Endothelial cell of umbilical vein (primary cell): ENCODE measurements at regions not wholly inside any gene's neighbourhood (a gene's known extent, or its start where the extent isn't known, plus 50 kb on each side); places are given as distances from the start of the nearest gene placed in this dataset.

ENCODE experiments used
- BruUV-seq: library from RNA; stranded (reverse); fragments of 400-500 nt; replicated peaks from 2 replicates; lab custom pipeline; 2021; lab: Mats Ljungman, UMichigan
- CTCF ChIA-PET: fragments of 300-600, 350-600 bp; sonication (Branson Sonifier 250); formaldehyde crosslinking; loops from one replicate; lab custom pipeline; 2021; ENCODE audit warnings: antibody characterized with exemption, inconsistent platforms; lab: Charles Lee
- POLR2A ChIA-PET: fragments of 300-600, 350-600 bp; sonication (Branson Sonifier 250); formaldehyde crosslinking; loops from one replicate; lab custom pipeline; 2021; ENCODE audit warnings: antibody characterized with exemption, inconsistent platforms; lab: Charles Lee
- DNase-seq: peaks from one replicate; pipeline ENCODE4 v3.0.0-alpha.2; 2011; ENCODE audit warnings: low read depth, low spot score
- FAIRE-seq: peaks from 2 replicates; lab custom pipeline; 2011; peaks lifted over from hg19 to GRCh38; lab: Jason Lieb, UNC
- H2AFZ ChIP-seq: 2 replicates; pipeline ENCODE4 v1.6.0; 2012; ENCODE audit warnings: low read depth, low read length, control low read depth, inconsistent platforms
- H3K27ac ChIP-seq: 2 replicates; pipeline ENCODE4 v1.5.1; 2011; ENCODE audit warnings: low read depth, mild to moderate bottlenecking, control low read depth, low read length, moderate library complexity; ENCODE audit not compliant: insufficient read depth
- H3K27me3 ChIP-seq, 2 experiments: 2 replicates each; pipeline versions ENCODE4 v1.6.0 to v1.6.1; 2011; ENCODE audit warnings: low read length in 2 of 2, mixed read lengths in 1 of 2; ENCODE audit not compliant: control insufficient read depth in 2 of 2, insufficient read depth in 2 of 2
- H3K36me3 ChIP-seq, 2 experiments: 2 replicates in 1 of 2; 3 replicates in 1 of 2; pipeline ENCODE4 v1.5.1; 2011; ENCODE audit warnings: low read length in 2 of 2, mild to moderate bottlenecking in 1 of 2, moderate library complexity in 1 of 2; ENCODE audit not compliant: control insufficient read depth in 2 of 2, insufficient read depth in 2 of 2; ENCODE audit errors: extremely low read depth in 1 of 2
- H3K4me1 ChIP-seq: 3 replicates; pipeline ENCODE4 v1.5.1; 2011; ENCODE audit warnings: mild to moderate bottlenecking, low read length; ENCODE audit not compliant: control insufficient read depth, insufficient read depth; ENCODE audit errors: extremely low read depth
- H3K4me2 ChIP-seq: 2 replicates; pipeline ENCODE4 v1.6.1; 2011; ENCODE audit warnings: low read length, control low read depth, mixed read lengths; ENCODE audit not compliant: insufficient read depth
- H3K4me3 ChIP-seq, 3 experiments: fragments of 200-600 bp in 1 of 3; sonication (generic), shearing (Covaris generic) in 1 of 3; replicated peaks in 1 of 3; 2 replicates each; pipeline ENCODE4 v1.5.1; 2011 to 2016; ENCODE audit warnings: control low read depth in 3 of 3, low read length in 3 of 3, mild to moderate bottlenecking in 2 of 3, inconsistent platforms in 1 of 3, low read depth in 1 of 3, moderate library complexity in 1 of 3; ENCODE audit not compliant: insufficient read depth in 1 of 3
- H3K79me2 ChIP-seq: 2 replicates; pipeline ENCODE4 v1.6.0; 2012; ENCODE audit warnings: low read length, inconsistent platforms; ENCODE audit not compliant: control insufficient read depth, insufficient read depth
- H3K9ac ChIP-seq: replicated peaks from 2 replicates; pipeline ENCODE3; 2011; ENCODE audit warnings: low read length, control low read depth; ENCODE audit not compliant: insufficient read depth; ENCODE audit errors: extremely low read depth
- H3K9me1 ChIP-seq: replicated peaks from 3 replicates; pipeline ENCODE4 v1.6.0; 2011; ENCODE audit warnings: mild to moderate bottlenecking, low read length; ENCODE audit not compliant: control insufficient read depth, insufficient read depth; ENCODE audit errors: extremely low read depth
- H3K9me3 ChIP-seq: replicated peaks from 2 replicates; pipeline ENCODE4 v1.5.1; 2012; ENCODE audit warnings: low read length, inconsistent platforms; ENCODE audit not compliant: control insufficient read depth, insufficient read depth
- H4K20me1 ChIP-seq: replicated peaks from 2 replicates; pipeline ENCODE3; 2011; ENCODE audit warnings: mild to moderate bottlenecking, low read length; ENCODE audit not compliant: control insufficient read depth, insufficient read depth; ENCODE audit errors: extremely low read depth
- CTCF ChIP-seq, 2 donors: IDR thresholded peaks; 1 replicate in 1 of 2; 2 replicates in 1 of 2; pipeline ENCODE4 v1.5.1; 2011; ENCODE audit warnings: low read length in 2 of 2, mild to moderate bottlenecking in 2 of 2, moderate library complexity in 2 of 2, control low read depth in 1 of 2, inconsistent platforms in 1 of 2, low read depth in 1 of 2; ENCODE audit not compliant: insufficient read depth in 1 of 2; ENCODE audit errors: extremely low read depth in 1 of 2
- EZH2 ChIP-seq: IDR thresholded peaks from 2 replicates; pipeline ENCODE4 v1.6.1; 2012; ENCODE audit warnings: borderline replicate concordance, low read depth, mild to moderate bottlenecking, moderate library complexity, low read length, inconsistent platforms; ENCODE audit not compliant: severe bottlenecking
- FOS ChIP-seq: IDR thresholded peaks from 2 replicates; pipeline ENCODE4 v1.6.1; 2011; ENCODE audit warnings: mild to moderate bottlenecking, low read length, moderate library complexity, borderline replicate concordance; ENCODE audit not compliant: insufficient read depth
- GATA2 ChIP-seq: IDR thresholded peaks from 2 replicates; pipeline ENCODE4 v1.7.0; 2011; ENCODE audit warnings: low read depth, mild to moderate bottlenecking, moderate library complexity, mixed read lengths, low read length; ENCODE audit not compliant: insufficient read length, insufficient read depth
- JUN ChIP-seq: IDR thresholded peaks from 2 replicates; pipeline ENCODE4 v1.6.1; 2011; ENCODE audit warnings: borderline replicate concordance, low read depth; ENCODE audit not compliant: insufficient read length, insufficient read depth
- MAX ChIP-seq: IDR thresholded peaks from 2 replicates; pipeline ENCODE4 v1.6.1; 2011; ENCODE audit not compliant: insufficient read depth, insufficient read length
- MYC ChIP-seq: IDR thresholded peaks from one replicate; pipeline ENCODE4 v1.6.1; 2011; ENCODE audit warnings: mild to moderate bottlenecking, low read depth, low read length
- POLR2A ChIP-seq: IDR thresholded peaks from 2 replicates; pipeline ENCODE4 v1.6.1; 2012; ENCODE audit warnings: low read depth, mild to moderate bottlenecking, control low read depth, low read length
- POLR2AphosphoS5 ChIP-seq: IDR thresholded peaks from 2 replicates; pipeline ENCODE4 v1.6.1; 2012; ENCODE audit warnings: low read depth, mild to moderate bottlenecking, control low read depth, low read length, moderate library complexity; ENCODE audit not compliant: insufficient read depth
- dilution Hi-C: fragments of 300-500 bp; cut with MboI; formaldehyde crosslinking; loops from one replicate; pipeline ENCODE4 v1.15.0; 2019; ENCODE audit warnings: low sequenced_read_pairs; ENCODE audit not compliant: extremely low pct_ligation_motif_present
- intact Hi-C: fragments of 100-400 bp; cut with micrococcal nuclease; formaldehyde crosslinking; loops from one replicate; pipeline ENCODE4 v1.10.0; 2022

- Histone ChIP-seq H3K4me3 (no peak overlapping the region), H4K20me1 (no peaks in the 10 kb centered on the region), H3K4me2 (no peak overlapping the region), H2AFZ (no peak overlapping the region), H3K9me3 (no peaks in the 10 kb centered on the region), H3K9ac (no peak overlapping the region), H3K4me1 (no peaks in the 10 kb centered on the region), H3K27ac (no peak overlapping the region), H3K79me2 (no peaks in the 10 kb centered on the region), H3K9me1 (no peaks in the 10 kb centered on the region), H3K36me3 (no peaks in the 10 kb centered on the region), H3K27me3 (peaks cover 7 to 9% of the 10 kb centered on the region in 2 experiments)
- TF ChIP-seq MAX, result no peak
- no peak for TF ChIP-seq MYC
- no peak for TF ChIP-seq FOS
- no peak for TF ChIP-seq JUN
- no peak for TF ChIP-seq CTCF (IDR thresholded peaks at IDR 0.05; ENCODE audit: extremely low read depth in 1 of 2, insufficient read depth in 1 of 2, low read depth in 1 of 2, low read length in 2 of 2)
- no peak for TF ChIP-seq EZH2
- TF ChIP-seq POLR2A, result no peak
- no peak for TF ChIP-seq GATA2
- TF ChIP-seq POLR2AphosphoS5, result no peak
- no peak for FAIRE-seq
- no TSS peak for BruUV-seq
- intact Hi-C loops (no loop called here), dilution Hi-C loops (no loop called here)
- CTCF ChIA-PET, result no interaction called here
- DNase-seq, result no peak
- POLR2A ChIA-PET, result no interaction called here
These were observed 213.6 kb upstream of the TSC22D2 start for GRCh38 chr3:150194513-150194912.
